Peyer's patch (tissue), 4 donors: ENCODE measurements at regions not wholly inside any gene's neighbourhood (a gene's known extent, or its start where the extent isn't known, plus 50 kb on each side); places are given as distances from the start of the nearest gene placed in this dataset.

ENCODE experiments used
- CTCF ChIP-seq, 6 experiments: fragments of 450-650 bp in 4 of 6; fragments of 200-600 bp in 2 of 6; sonication (generic) in 1 of 6; IDR thresholded peaks; one replicate each; pipeline ENCODE4 v1.5.1; 2017 to 2019; ENCODE audit warnings: antibody characterized with exemption in 6 of 6, mild to moderate bottlenecking in 3 of 6, moderate library complexity in 1 of 6
- POLR2A ChIP-seq, 2 donors: fragments of 450-650 bp; IDR thresholded peaks; one replicate each; pipeline ENCODE4 v1.5.1; 2017; ENCODE audit warnings: antibody characterized with exemption in 2 of 2, mild to moderate bottlenecking in 2 of 2, moderate library complexity in 2 of 2

GRCh38 chr4:178387756-178388155, 945.5 kb upstream of the AGA start:
- no peak for TF ChIP-seq CTCF (IDR thresholded peaks at IDR 0.05)
- TF ChIP-seq POLR2A (IDR thresholded peaks at IDR 0.05), result no peak
